K562 (cell line): ENCODE measurements at regions not wholly inside any gene's neighbourhood (a gene's known extent, or its start where the extent isn't known, plus 50 kb on each side); places are given as distances from the start of the nearest gene placed in this dataset.

Source experiments
- ATAC-seq: fragments of 200-7000 bp; cut with Tn5 transposase; 3 replicates; pipeline ENCODE4 v1.9.1; 2020; ENCODE audit warnings: moderate library complexity
- BruUV-seq: library from RNA; stranded (reverse); fragments of 400-500 nt; replicated peaks from 2 replicates; lab custom pipeline; 2021; lab: Mats Ljungman, UMichigan
- CTCF ChIA-PET: fragments of 300-600 bp; formaldehyde crosslinking; extraction: SDS; loops from one replicate; lab custom pipeline; 2021; ENCODE audit warnings: low intra/inter-chr PET ratio; lab: Yijun Ruan, JAX
- POLR2A ChIA-PET: fragments of 300-600, 350-650 bp; sonication (Branson Sonifier 250); formaldehyde crosslinking; extraction: SDS; loops from one replicate; lab custom pipeline; 2021; ENCODE audit warnings: antibody characterized with exemption, inconsistent platforms; lab: Yijun Ruan, JAX
- DNase-seq, 4 experiments: peaks; one replicate each; pipeline versions ENCODE4 v3.0.0 to v3.0.0-alpha.2; 2011 to 2018; ENCODE audit warnings: low spot score in 3 of 4, mixed read lengths in 3 of 4; ENCODE audit errors: extremely low read depth in 1 of 4
- FAIRE-seq: peaks from 2 replicates; lab custom pipeline; 2011; peaks lifted over from hg19 to GRCh38; lab: Jason Lieb, UNC
- H2AFZ ChIP-seq: 2 replicates; pipeline ENCODE4 v1.6.0; 2011; ENCODE audit warnings: low read depth, low read length, control low read depth, inconsistent platforms
- H3K27ac ChIP-seq: fragments of 200-600 bp; 3 replicates; pipeline ENCODE4 v1.8.0; 2011; ENCODE audit warnings: low read depth, mild to moderate bottlenecking, control low read depth, inconsistent platforms, low read length, moderate library complexity, mixed read lengths; ENCODE audit errors: extremely low read depth
- H3K27me3 ChIP-seq, 2 experiments: fragments of 300-600 bp in 1 of 2; 2 replicates in 1 of 2; 3 replicates in 1 of 2; pipeline versions ENCODE4 v1.6.0 to v1.8.0; 2011; ENCODE audit warnings: inconsistent platforms in 2 of 2, low read length in 2 of 2, mild to moderate bottlenecking in 1 of 2, mixed read lengths in 1 of 2, moderate library complexity in 1 of 2; ENCODE audit not compliant: control insufficient read depth in 2 of 2, insufficient read depth in 2 of 2
- H3K36me3 ChIP-seq: fragments of 300-600 bp; 3 replicates; pipeline ENCODE4 v1.8.0; 2011; ENCODE audit warnings: mild to moderate bottlenecking, low read length, inconsistent platforms; ENCODE audit not compliant: control insufficient read depth, insufficient read depth
- H3K4me1 ChIP-seq, 2 experiments: fragments of 200-600 bp in 1 of 2; replicated peaks in 1 of 2; 2 replicates in 1 of 2; 3 replicates in 1 of 2; pipeline versions ENCODE4 v1.5.1 to v1.8.0; 2011; ENCODE audit warnings: inconsistent platforms in 2 of 2, low read length in 2 of 2, mild to moderate bottlenecking in 1 of 2, mixed read lengths in 1 of 2, moderate library complexity in 1 of 2; ENCODE audit not compliant: control insufficient read depth in 2 of 2, insufficient read depth in 2 of 2
- H3K4me2 ChIP-seq: 2 replicates; pipeline ENCODE4 v1.6.1; 2011; ENCODE audit warnings: low read length, control low read depth, inconsistent platforms, mixed read lengths; ENCODE audit not compliant: insufficient read depth
- H3K4me3 ChIP-seq: fragments of 200-600 bp; sonication (generic), shearing (Covaris generic); 2 replicates; pipeline ENCODE4 v1.5.1; 2016; ENCODE audit warnings: control low read depth, inconsistent platforms
- H3K79me2 ChIP-seq: fragments of 200-600 bp; 3 replicates; pipeline ENCODE4 v1.8.0; 2011; ENCODE audit warnings: low read length, inconsistent platforms; ENCODE audit not compliant: control insufficient read depth, insufficient read depth
- H3K9ac ChIP-seq, 2 experiments: 2 replicates each; pipeline versions ENCODE4 v1.6.0 to v1.6.1; 2011; ENCODE audit warnings: low read depth in 2 of 2, low read length in 2 of 2, control low read depth in 1 of 2, inconsistent platforms in 1 of 2, mild to moderate bottlenecking in 1 of 2, mixed read lengths in 1 of 2; ENCODE audit not compliant: insufficient read depth in 1 of 2
- H3K9me1 ChIP-seq: one replicate; pipeline ENCODE4 v1.6.0; 2011; ENCODE audit warnings: inconsistent platforms, mild to moderate bottlenecking, low read length, moderate library complexity; ENCODE audit not compliant: control insufficient read depth, insufficient read depth
- H3K9me3 ChIP-seq: replicated peaks from 2 replicates; pipeline ENCODE4 v1.5.1; 2011; ENCODE audit warnings: low read depth, low read length, inconsistent platforms; ENCODE audit not compliant: control insufficient read depth, insufficient read depth
- H4K20me1 ChIP-seq: replicated peaks from 2 replicates; pipeline ENCODE4 v1.6.1; 2011; ENCODE audit warnings: low read length, inconsistent platforms, mixed read lengths; ENCODE audit not compliant: control insufficient read depth, insufficient read depth
- JUN ChIP-seq, 2 experiments: sonication (generic) in 1 of 2; formaldehyde crosslinking in 1 of 2; IDR thresholded peaks; 2 replicates each; pipeline versions ENCODE4 v1.6.1 to v1.8.0; 2012 to 2022; ENCODE audit warnings: borderline replicate concordance in 2 of 2, mild to moderate bottlenecking in 2 of 2, improper control_type of control experiment in 1 of 2, low read depth in 1 of 2, low read length in 1 of 2, missing genetic modification reagents in 1 of 2
- ZNF316 ChIP-seq: fragments of 450-650 bp; IDR thresholded peaks from 2 replicates; pipeline ENCODE4 v1.6.1; 2016
- ZNF77 ChIP-seq: fragments of 250-450 bp; sonication (Bioruptor Pico); IDR thresholded peaks from 2 replicates; pipeline ENCODE4 v1.5.0; 2020
- WGBS: fragments of 100-300 bp; shearing (Covaris generic); methylation state at CpG from one replicate; pipeline ENCODE4 v1.1.6; 2016; ENCODE audit warnings: low coverage, mixed read lengths; ENCODE audit not compliant: insufficient coverage; ENCODE audit errors: missing lambda C conversion rate; 5-methylcytosine and 5-hydroxymethylcytosine counted together
- in situ Hi-C: fragments of 300-500 bp; cut with MboI; formaldehyde crosslinking; loops from 4 replicates; pipeline ENCODE4 v1.15.0; 2018; ENCODE audit warnings: inconsistent platforms, mixed read lengths
- intact Hi-C: fragments of 100-400 bp; cut with micrococcal nuclease; formaldehyde crosslinking; loops from 2 replicates; pipeline ENCODE4 v1.14.2; 2022

DNA sequence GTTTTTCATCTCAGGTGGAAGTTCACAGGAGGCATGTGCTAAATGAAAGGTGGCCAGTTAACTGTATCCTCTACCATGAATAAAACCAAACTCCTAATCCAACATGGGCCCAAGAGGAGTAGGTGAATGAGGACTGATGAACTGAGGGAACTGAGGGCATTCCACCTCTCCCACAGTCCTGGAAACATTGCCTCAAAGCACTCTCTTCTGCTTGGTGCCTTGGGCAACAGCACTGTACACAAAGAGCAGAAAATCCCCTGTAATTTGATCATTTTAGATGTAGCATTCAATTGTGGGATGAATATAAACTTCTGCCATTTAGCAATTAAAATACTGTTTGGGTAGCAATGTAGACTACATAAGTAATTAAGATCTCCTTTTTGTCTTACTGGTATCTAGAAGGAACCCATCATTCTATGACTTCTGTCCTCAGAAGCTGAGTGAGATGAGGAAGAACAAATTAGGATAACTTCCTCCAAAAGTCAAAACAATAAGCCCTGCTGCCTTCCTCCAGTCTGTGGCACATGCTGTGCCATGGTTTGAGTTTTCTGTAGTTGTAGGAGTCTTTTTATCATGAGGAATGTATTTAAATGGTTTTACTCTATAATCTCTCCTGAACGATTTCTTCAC, 86.7 kb upstream of the ZEB2 start (continued):
- TF ChIP-seq JUN (IDR thresholded peaks at IDR 0.05; ENCODE audit: borderline replicate concordance, low read depth, low read length), result no peak
- no peak for TF ChIP-seq JUN (CRISPR knock-in tag; IDR thresholded peaks at IDR 0.05; ENCODE audit: borderline replicate concordance)

DNA sequence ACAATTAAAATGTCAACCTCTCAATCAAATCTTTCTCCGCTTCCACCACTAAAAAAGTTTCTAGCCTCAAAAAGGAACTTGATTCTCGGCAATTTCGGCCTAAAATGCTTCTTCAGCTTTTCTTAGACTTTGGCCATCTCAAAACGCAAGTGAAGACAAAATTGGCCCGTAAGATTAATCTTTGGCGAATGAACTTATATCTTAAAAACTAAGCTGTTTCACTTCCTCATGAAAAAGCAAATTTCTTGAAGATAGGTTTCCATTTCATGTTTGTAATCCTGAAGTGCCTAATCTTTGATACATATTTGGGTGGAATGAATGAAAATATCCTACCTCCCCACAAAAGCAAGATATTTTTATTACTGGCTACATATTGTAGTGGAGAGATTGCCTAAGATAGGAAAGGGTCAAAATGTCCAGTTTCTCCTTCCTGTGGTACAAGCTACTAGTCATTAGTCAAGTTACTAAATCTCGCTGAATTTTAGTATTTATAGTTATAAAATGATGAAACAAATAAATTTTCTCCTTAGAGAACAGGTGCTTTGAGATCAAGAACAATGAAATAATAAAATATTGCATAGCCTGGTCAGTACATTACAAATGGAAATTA, 85.4 kb upstream of the ZEB2 start:
- 73% methylated on average over 7 of the region's 7 CpGs for whole genome bisulfite sequencing
- H3K9me1 ChIP-seq, result no peaks in the 10 kb centered on the region
- peaks cover 0 to 6% of the 10 kb centered on the region in 2 experiments; a peak in 1 of 5 replicates for H3K4me1 ChIP-seq
- peak overlapping the region; percentile 16 for H2AFZ ChIP-seq
- FAIRE-seq (no peak), ATAC-seq (no peak), DNase-seq (no peak)
- no peaks in the 10 kb centered on the region for H3K79me2 ChIP-seq
- H3K9me3 ChIP-seq, result no peaks in the 10 kb centered on the region
- intact Hi-C loops, result no loop called here
- H3K4me2 ChIP-seq, result no peak overlapping the region
- BruUV-seq, result no TSS peak
- no peaks in the 10 kb centered on the region for H3K36me3 ChIP-seq
- in situ Hi-C loops, result no loop called here
- ChIA-PET POLR2A (interaction anchor here (1.3 kb wide), 1 partner anchor 9 kb away, joined by 6 read pairs; no protein-coding TSS in a partner anchor), CTCF (no interaction called here)
- no peaks in the 10 kb centered on the region for H4K20me1 ChIP-seq
- H3K4me3 ChIP-seq, result no peak overlapping the region
- H3K9ac ChIP-seq, result no peak overlapping the region
- no peak overlapping the region for H3K27ac ChIP-seq
- TF ChIP-seq ZNF316 (0 out of 2 replicates have a peak, but pooled peaks have one; percentile 25), ZNF77 (CRISPR knock-in tag) (no peak)
- no peaks in the 10 kb centered on the region for H3K27me3 ChIP-seq
